H9 (cell line): ENCODE measurements at regions not wholly inside any gene's neighbourhood (a gene's known extent, or its start where the extent isn't known, plus 50 kb on each side); places are given as distances from the start of the nearest gene placed in this dataset.
A peak's percentile ranks its signal among the peaks of the same experiment; 100 is the strongest.

ENCODE experiments used
- DNase-seq: peaks from one replicate; pipeline ENCODE4 v3.0.0-alpha.2; 2017
- H2AFZ ChIP-seq: one replicate; pipeline ENCODE4 v1.6.1; 2013; ENCODE audit warnings: mild to moderate bottlenecking, low read length, control low read depth, moderate library complexity
- H2AK5ac ChIP-seq: 2 replicates; pipeline ENCODE4 v1.6.1; 2013; ENCODE audit warnings: low read length, control low read depth, mixed read lengths; ENCODE audit not compliant: insufficient read length
- H2BK120ac ChIP-seq: one replicate; pipeline ENCODE4 v1.6.1; 2013; ENCODE audit warnings: low read depth, mild to moderate bottlenecking, low read length, control low read depth, inconsistent platforms; ENCODE audit not compliant: poor library complexity, severe bottlenecking
- H2BK12ac ChIP-seq: 2 replicates; pipeline ENCODE4 v1.6.1; 2013; ENCODE audit warnings: low read length, control low read depth, mixed read lengths, low read depth; ENCODE audit not compliant: insufficient read length
- H2BK15ac ChIP-seq: 2 replicates; pipeline ENCODE4 v1.6.1; 2013; ENCODE audit warnings: low read depth, low read length, control low read depth
- H2BK20ac ChIP-seq: one replicate; pipeline ENCODE4 v1.6.1; 2013; ENCODE audit warnings: low read depth, mild to moderate bottlenecking, low read length, control low read depth, inconsistent platforms; ENCODE audit not compliant: poor library complexity, severe bottlenecking
- H2BK5ac ChIP-seq: 2 replicates; pipeline ENCODE4 v1.6.1; 2013; ENCODE audit warnings: low read length, control low read depth, mixed read lengths; ENCODE audit not compliant: insufficient read length
- H3K14ac ChIP-seq: 2 replicates; pipeline ENCODE4 v1.6.1; 2013; ENCODE audit warnings: low read length, control low read depth; ENCODE audit not compliant: insufficient read depth
- H3K18ac ChIP-seq: 2 replicates; pipeline ENCODE4 v1.6.1; 2013; ENCODE audit warnings: low read depth, mild to moderate bottlenecking, mixed read lengths, low read length, control low read depth; ENCODE audit not compliant: insufficient read length
- H3K23ac ChIP-seq: 2 replicates; pipeline ENCODE4 v1.6.1; 2013; ENCODE audit warnings: low read length, control low read depth, mixed read lengths, low read depth; ENCODE audit not compliant: insufficient read length
- H3K23me2 ChIP-seq: 2 replicates; pipeline ENCODE4 v1.6.1; 2013; ENCODE audit warnings: low read depth, mild to moderate bottlenecking, mixed read lengths, low read length, control low read depth; ENCODE audit not compliant: insufficient read length, poor library complexity, severe bottlenecking
- H3K27ac ChIP-seq: 2 replicates; pipeline ENCODE4 v1.5.1; 2013; ENCODE audit warnings: low read length, control low read depth, mixed read lengths, low read depth; ENCODE audit not compliant: insufficient read length
- H3K27me3 ChIP-seq: 2 replicates; pipeline ENCODE4 v1.6.1; 2013; ENCODE audit warnings: low read length, control low read depth, inconsistent platforms; ENCODE audit not compliant: insufficient read depth
- H3K4ac ChIP-seq: 2 replicates; pipeline ENCODE4 v1.6.1; 2013; ENCODE audit warnings: low read depth, mild to moderate bottlenecking, control low read depth, inconsistent platforms, low read length, moderate library complexity
- H3K4me1 ChIP-seq: 2 replicates; pipeline ENCODE4 v1.6.1; 2013; ENCODE audit warnings: low read length, control low read depth, inconsistent platforms; ENCODE audit not compliant: insufficient read depth
- H3K4me2 ChIP-seq: 2 replicates; pipeline ENCODE4 v1.6.1; 2013; ENCODE audit warnings: low read length, control low read depth, mixed read lengths; ENCODE audit not compliant: insufficient read length, insufficient read depth
- H3K56ac ChIP-seq: 2 replicates; pipeline ENCODE4 v1.6.1; 2013; ENCODE audit warnings: low read depth, mild to moderate bottlenecking, mixed read lengths, low read length, control low read depth; ENCODE audit not compliant: insufficient read length
- H3K79me1 ChIP-seq: 2 replicates; pipeline ENCODE4 v1.6.1; 2013; ENCODE audit warnings: low read depth, mild to moderate bottlenecking, moderate library complexity, low read length, control low read depth, inconsistent platforms; ENCODE audit not compliant: insufficient read depth, poor library complexity, severe bottlenecking
- H3K79me2 ChIP-seq: 2 replicates; pipeline ENCODE4 v1.6.1; 2013; ENCODE audit warnings: low read length, control low read depth, inconsistent platforms; ENCODE audit not compliant: insufficient read depth
- H3K9ac ChIP-seq: 2 replicates; pipeline ENCODE4 v1.6.1; 2013; ENCODE audit warnings: low read length, control low read depth, mixed read lengths; ENCODE audit not compliant: insufficient read length; ENCODE audit errors: extremely low read depth
- H3K9me3 ChIP-seq: one replicate; pipeline ENCODE4 v1.6.1; 2013; ENCODE audit warnings: low read depth, low read length, inconsistent platforms; ENCODE audit not compliant: control insufficient read depth
- H3T11ph ChIP-seq: one replicate; pipeline ENCODE4 v1.6.1; 2013; ENCODE audit warnings: mild to moderate bottlenecking, low read length, control low read depth, inconsistent platforms
- H4K20me1 ChIP-seq: one replicate; pipeline ENCODE4 v1.6.1; 2013; ENCODE audit not compliant: control insufficient read depth, insufficient read length, insufficient read depth
- H4K5ac ChIP-seq: 2 replicates; pipeline ENCODE4 v1.6.1; 2013; ENCODE audit warnings: low read depth, mild to moderate bottlenecking, mixed read lengths, low read length, control low read depth; ENCODE audit not compliant: insufficient read length
- H4K8ac ChIP-seq: replicated peaks from 2 replicates; pipeline ENCODE4 v1.6.1; 2013; ENCODE audit warnings: low read length, control low read depth, mixed read lengths, low read depth; ENCODE audit not compliant: insufficient read length
- H4K91ac ChIP-seq: 2 replicates; pipeline ENCODE4 v1.6.1; 2013; ENCODE audit warnings: low read depth, mild to moderate bottlenecking, moderate library complexity, mixed read lengths, low read length, control low read depth; ENCODE audit not compliant: insufficient read length
- H3K27ac Mint-ChIP-seq, 3 experiments: 2 replicates in 2 of 3; 3 replicates in 1 of 3; pipeline ENCODE4 v1.8.0; 2020 to 2021; ENCODE audit warnings: mixed read lengths in 3 of 3, mild to moderate bottlenecking in 1 of 3, moderate library complexity in 1 of 3
- H3K27me3 Mint-ChIP-seq: 2 replicates; pipeline ENCODE4 v1.8.0; 2021; ENCODE audit warnings: low read depth, mild to moderate bottlenecking, moderate library complexity, mixed read lengths
- H3K36me3 Mint-ChIP-seq, 3 experiments: 2 replicates in 2 of 3; 3 replicates in 1 of 3; pipeline ENCODE4 v1.8.0; 2020 to 2021; ENCODE audit warnings: low read depth in 3 of 3, mixed read lengths in 3 of 3; ENCODE audit not compliant: insufficient read depth in 1 of 3
- H3K4me1 Mint-ChIP-seq, 2 experiments: 2 replicates each; pipeline ENCODE4 v1.8.0; 2020; ENCODE audit warnings: mixed read lengths in 2 of 2
- H3K4me3 Mint-ChIP-seq, 2 experiments: 2 replicates in 1 of 2; 3 replicates in 1 of 2; pipeline ENCODE4 v1.8.0; 2020 to 2021; ENCODE audit warnings: mild to moderate bottlenecking in 2 of 2, mixed read lengths in 2 of 2, moderate library complexity in 1 of 2
- H3K9me3 Mint-ChIP-seq, 2 experiments: 2 replicates in 1 of 2; 3 replicates in 1 of 2; pipeline ENCODE4 v1.8.0; 2020; ENCODE audit warnings: mild to moderate bottlenecking in 2 of 2, mixed read lengths in 2 of 2, moderate library complexity in 1 of 2
- WGBS: extraction: QIAGEN DNeasy Blood & Tissue Kit; methylation state at CpG from one replicate; pipeline ENCODE4 v1.1.7; 2013; ENCODE audit warnings: missing lambda C conversion rate, low lambda C conversion rate, mixed read lengths; ENCODE audit not compliant: insufficient read length; ENCODE audit errors: extremely low coverage; 5-methylcytosine and 5-hydroxymethylcytosine counted together
- TF ChIP-seq, protein P1 (sequence below): fragments of 200-600 bp; sonication (generic); conservative IDR thresholded peaks from 3 replicates; pipeline ENCODE4 v1.8.0; 2021; ENCODE audit warnings: antibody characterized with exemption, mild to moderate bottlenecking

DNA sequence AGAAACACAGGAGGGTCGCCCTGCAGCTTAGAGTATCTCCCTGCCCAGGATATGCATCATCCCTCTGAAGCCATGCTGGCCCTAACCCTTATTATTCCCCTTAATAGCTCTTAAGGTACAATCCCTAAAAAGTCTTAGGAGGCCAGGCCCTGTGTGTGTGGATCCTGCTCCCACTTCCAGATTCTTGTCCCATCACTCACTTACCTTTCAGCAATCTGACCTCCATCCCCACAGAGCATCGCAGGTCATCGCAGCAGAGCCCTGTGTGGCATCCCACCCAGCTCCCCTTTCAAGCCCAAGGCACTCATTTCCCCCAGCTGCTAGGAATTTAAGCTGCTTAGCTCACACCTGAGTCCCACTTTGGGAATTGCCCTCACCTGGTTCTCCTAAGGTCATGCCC is 223.8 kb upstream of the SMLR1 start:
- H2BK120ac ChIP-seq, result no peak overlapping the region
- no peak overlapping the region for H2BK12ac ChIP-seq
- H3K14ac ChIP-seq, result 0 out of 2 replicates have a peak overlapping the region, but pooled peaks have one; percentile 37
- no peak overlapping the region for H3K4me2 ChIP-seq
- no peaks in the 10 kb centered on the region for H3K27me3 ChIP-seq
- H3K18ac ChIP-seq, result no peak overlapping the region
- H3K9me3 ChIP-seq, result no peaks in the 10 kb centered on the region
- H3K79me2 ChIP-seq, result no peaks in the 10 kb centered on the region
- H2BK20ac ChIP-seq, result no peak overlapping the region
- H4K8ac ChIP-seq, result no peak overlapping the region
- no peak overlapping the region for H3K4me3 Mint-ChIP-seq
- H3K79me1 ChIP-seq, result no peaks in the 10 kb centered on the region
- H4K20me1 ChIP-seq, result no peaks in the 10 kb centered on the region
- H3K4me1 Mint-ChIP-seq, result peaks cover 3 to 4% of the 10 kb centered on the region in 2 experiments; a peak in 2 of 4 replicates
- H3K23ac ChIP-seq, result no peak overlapping the region
- H2AFZ ChIP-seq, result no peak overlapping the region
- H4K91ac ChIP-seq, result no peak overlapping the region
- no peak overlapping the region for H3T11ph ChIP-seq
- TF ChIP-seq, protein P1, sequence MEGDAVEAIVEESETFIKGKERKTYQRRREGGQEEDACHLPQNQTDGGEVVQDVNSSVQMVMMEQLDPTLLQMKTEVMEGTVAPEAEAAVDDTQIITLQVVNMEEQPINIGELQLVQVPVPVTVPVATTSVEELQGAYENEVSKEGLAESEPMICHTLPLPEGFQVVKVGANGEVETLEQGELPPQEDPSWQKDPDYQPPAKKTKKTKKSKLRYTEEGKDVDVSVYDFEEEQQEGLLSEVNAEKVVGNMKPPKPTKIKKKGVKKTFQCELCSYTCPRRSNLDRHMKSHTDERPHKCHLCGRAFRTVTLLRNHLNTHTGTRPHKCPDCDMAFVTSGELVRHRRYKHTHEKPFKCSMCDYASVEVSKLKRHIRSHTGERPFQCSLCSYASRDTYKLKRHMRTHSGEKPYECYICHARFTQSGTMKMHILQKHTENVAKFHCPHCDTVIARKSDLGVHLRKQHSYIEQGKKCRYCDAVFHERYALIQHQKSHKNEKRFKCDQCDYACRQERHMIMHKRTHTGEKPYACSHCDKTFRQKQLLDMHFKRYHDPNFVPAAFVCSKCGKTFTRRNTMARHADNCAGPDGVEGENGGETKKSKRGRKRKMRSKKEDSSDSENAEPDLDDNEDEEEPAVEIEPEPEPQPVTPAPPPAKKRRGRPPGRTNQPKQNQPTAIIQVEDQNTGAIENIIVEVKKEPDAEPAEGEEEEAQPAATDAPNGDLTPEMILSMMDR, result no peak
- no peak overlapping the region for H3K9ac ChIP-seq
- H3K23me2 ChIP-seq, result no peaks in the 10 kb centered on the region
- no peaks in the 10 kb centered on the region for H3K36me3 Mint-ChIP-seq
- no peak overlapping the region for H4K5ac ChIP-seq
- no peak overlapping the region for H3K56ac ChIP-seq
- H3K4me1 ChIP-seq, result no peaks in the 10 kb centered on the region
- H3K9me3 Mint-ChIP-seq, result no peaks in the 10 kb centered on the region
- H3K4ac ChIP-seq, result no peak overlapping the region
- H3K27me3 Mint-ChIP-seq, result no peaks in the 10 kb centered on the region; the same call in 1 of the 2 replicates
- no peak overlapping the region; a peak in 1 of 7 replicates for H3K27ac Mint-ChIP-seq
- no peak overlapping the region for H2AK5ac ChIP-seq
- no peak overlapping the region for H3K27ac ChIP-seq
- no peak for DNase-seq
- WGBS, result no CpG with 5 or more reads among the region's 3 CpGs
- H2BK15ac ChIP-seq, result no peak overlapping the region
- H2BK5ac ChIP-seq, result no peak overlapping the region
